Neural cell (in vitro differentiated cells): ENCODE measurements at regions not wholly inside any gene's neighbourhood (a gene's known extent, or its start where the extent isn't known, plus 50 kb on each side); places are given as distances from the start of the nearest gene placed in this dataset.

ENCODE experiments used
- EP300 ChIP-seq: fragments of 450-650 bp; conservative IDR thresholded peaks from 2 replicates; pipeline ENCODE4 v1.6.1; 2014; ENCODE audit warnings: antibody characterized with exemption, mild to moderate bottlenecking, moderate library complexity; ENCODE audit not compliant: poor library complexity, severe bottlenecking
- EZH2 ChIP-seq: fragments of 200-600, 300-800 bp; shearing (Covaris generic), sonication (generic); IDR thresholded peaks from 2 replicates; pipeline ENCODE4 v1.6.1; 2014; ENCODE audit warnings: antibody characterized with exemption, low read length, borderline replicate concordance, mild to moderate bottlenecking; ENCODE audit not compliant: insufficient read depth, poor library complexity, severe bottlenecking
- MXI1 ChIP-seq: fragments of 450-650 bp; conservative IDR thresholded peaks from 2 replicates; pipeline ENCODE4 v1.6.1; 2014; ENCODE audit warnings: antibody characterized with exemption, mild to moderate bottlenecking; ENCODE audit not compliant: poor library complexity, severe bottlenecking
- POLR2AphosphoS5 ChIP-seq: IDR thresholded peaks from 2 replicates; pipeline ENCODE4 v1.6.1; 2012
- RAD21 ChIP-seq: fragments of 450-650 bp; conservative IDR thresholded peaks from 2 replicates; pipeline ENCODE4 v1.6.1; 2014; ENCODE audit warnings: antibody characterized with exemption, mild to moderate bottlenecking, moderate library complexity
- REST ChIP-seq: IDR thresholded peaks from 2 replicates; pipeline ENCODE4 v1.6.1; 2012; ENCODE audit warnings: borderline replicate concordance
- TAF1 ChIP-seq: IDR thresholded peaks from 2 replicates; pipeline ENCODE4 v1.6.1; 2012; ENCODE audit warnings: low read depth
- TF ChIP-seq, protein P1 (sequence below): fragments of 450-650 bp; IDR thresholded peaks from 2 replicates; pipeline ENCODE4 v1.5.1; 2014; ENCODE audit warnings: antibody characterized with exemption, mild to moderate bottlenecking, moderate library complexity; ENCODE audit not compliant: poor library complexity, severe bottlenecking

- TF ChIP-seq MXI1 (no peak), EZH2 (no peak), EP300 (no peak), REST (no peak), TAF1 (no peak), POLR2AphosphoS5 (no peak), RAD21 (no peak)
- TF ChIP-seq, protein P1, sequence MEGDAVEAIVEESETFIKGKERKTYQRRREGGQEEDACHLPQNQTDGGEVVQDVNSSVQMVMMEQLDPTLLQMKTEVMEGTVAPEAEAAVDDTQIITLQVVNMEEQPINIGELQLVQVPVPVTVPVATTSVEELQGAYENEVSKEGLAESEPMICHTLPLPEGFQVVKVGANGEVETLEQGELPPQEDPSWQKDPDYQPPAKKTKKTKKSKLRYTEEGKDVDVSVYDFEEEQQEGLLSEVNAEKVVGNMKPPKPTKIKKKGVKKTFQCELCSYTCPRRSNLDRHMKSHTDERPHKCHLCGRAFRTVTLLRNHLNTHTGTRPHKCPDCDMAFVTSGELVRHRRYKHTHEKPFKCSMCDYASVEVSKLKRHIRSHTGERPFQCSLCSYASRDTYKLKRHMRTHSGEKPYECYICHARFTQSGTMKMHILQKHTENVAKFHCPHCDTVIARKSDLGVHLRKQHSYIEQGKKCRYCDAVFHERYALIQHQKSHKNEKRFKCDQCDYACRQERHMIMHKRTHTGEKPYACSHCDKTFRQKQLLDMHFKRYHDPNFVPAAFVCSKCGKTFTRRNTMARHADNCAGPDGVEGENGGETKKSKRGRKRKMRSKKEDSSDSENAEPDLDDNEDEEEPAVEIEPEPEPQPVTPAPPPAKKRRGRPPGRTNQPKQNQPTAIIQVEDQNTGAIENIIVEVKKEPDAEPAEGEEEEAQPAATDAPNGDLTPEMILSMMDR: no peak
Measured at GRCh38 chr15:66864086-66864830, 162.2 kb downstream of the SMAD6 start.
